ENCODE measurements at regions not wholly inside any gene's neighbourhood (a gene's known extent, or its start where the extent isn't known, plus 50 kb on each side); places are given as distances from the start of the nearest gene placed in this dataset.

- TF ChIP-seq, protein P1, sequence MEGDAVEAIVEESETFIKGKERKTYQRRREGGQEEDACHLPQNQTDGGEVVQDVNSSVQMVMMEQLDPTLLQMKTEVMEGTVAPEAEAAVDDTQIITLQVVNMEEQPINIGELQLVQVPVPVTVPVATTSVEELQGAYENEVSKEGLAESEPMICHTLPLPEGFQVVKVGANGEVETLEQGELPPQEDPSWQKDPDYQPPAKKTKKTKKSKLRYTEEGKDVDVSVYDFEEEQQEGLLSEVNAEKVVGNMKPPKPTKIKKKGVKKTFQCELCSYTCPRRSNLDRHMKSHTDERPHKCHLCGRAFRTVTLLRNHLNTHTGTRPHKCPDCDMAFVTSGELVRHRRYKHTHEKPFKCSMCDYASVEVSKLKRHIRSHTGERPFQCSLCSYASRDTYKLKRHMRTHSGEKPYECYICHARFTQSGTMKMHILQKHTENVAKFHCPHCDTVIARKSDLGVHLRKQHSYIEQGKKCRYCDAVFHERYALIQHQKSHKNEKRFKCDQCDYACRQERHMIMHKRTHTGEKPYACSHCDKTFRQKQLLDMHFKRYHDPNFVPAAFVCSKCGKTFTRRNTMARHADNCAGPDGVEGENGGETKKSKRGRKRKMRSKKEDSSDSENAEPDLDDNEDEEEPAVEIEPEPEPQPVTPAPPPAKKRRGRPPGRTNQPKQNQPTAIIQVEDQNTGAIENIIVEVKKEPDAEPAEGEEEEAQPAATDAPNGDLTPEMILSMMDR (IDR thresholded peaks at IDR 0.05; ENCODE audit: insufficient read depth, low read depth, low read length): no peak
- no peak for TF ChIP-seq EZH2 (IDR thresholded peaks at IDR 0.05; ENCODE audit: insufficient read depth, low read length)
Measured at GRCh38 chr21:24976238-24976637, 631.0 kb downstream of the MRPL39 start.

Measured in astrocyte (in vitro differentiated cells and primary cell).